Common myeloid progenitor, CD34-positive (primary cell): ENCODE measurements at regions not wholly inside any gene's neighbourhood (a gene's known extent, or its start where the extent isn't known, plus 50 kb on each side); places are given as distances from the start of the nearest gene placed in this dataset.

ENCODE experiments used
- CTCF ChIA-PET: fragments of 350-600 bp; sonication (Branson Sonifier 250); formaldehyde crosslinking; loops from one replicate; lab custom pipeline; 2021; ENCODE audit warnings: antibody characterized with exemption; lab: Charles Lee
- POLR2A ChIA-PET: fragments of 350-600 bp; sonication (Branson Sonifier 250); formaldehyde crosslinking; loops from one replicate; lab custom pipeline; 2021; ENCODE audit warnings: antibody characterized with exemption; lab: Charles Lee
- DNase-seq, 3 donors: peaks; one replicate each; pipeline versions ENCODE4 v3.0.0 to v3.0.0-alpha.2; 2013
- H3K27ac ChIP-seq, 2 experiments: 1 replicate in 1 of 2; 2 replicates in 1 of 2; pipeline ENCODE4 v1.7.0; 2013; ENCODE audit warnings: inconsistent platforms in 2 of 2, low read length in 2 of 2, mild to moderate bottlenecking in 2 of 2, low read depth in 1 of 2, moderate library complexity in 1 of 2; ENCODE audit not compliant: severe bottlenecking in 2 of 2, insufficient read depth in 1 of 2, poor library complexity in 1 of 2
- H3K27me3 ChIP-seq, 5 experiments: replicated peaks in 2 of 5; 1 replicate in 3 of 5; 2 replicates in 2 of 5; pipeline versions ENCODE4 v1.6.1 to v1.7.0; 2013; ENCODE audit warnings: low read length in 4 of 5, mild to moderate bottlenecking in 2 of 5, moderate library complexity in 2 of 5, inconsistent platforms in 1 of 5; ENCODE audit not compliant: insufficient read depth in 5 of 5, control insufficient read depth in 4 of 5
- H3K36me3 ChIP-seq, 4 experiments: 1 replicate in 2 of 4; 2 replicates in 2 of 4; pipeline versions ENCODE4 v1.6.1 to v1.7.0; 2013; ENCODE audit warnings: low read length in 3 of 4, control low read depth in 1 of 4, mild to moderate bottlenecking in 1 of 4; ENCODE audit not compliant: control insufficient read depth in 4 of 4, insufficient read depth in 4 of 4
- H3K4me1 ChIP-seq, 4 experiments: 1 replicate in 3 of 4; 2 replicates in 1 of 4; pipeline versions ENCODE4 v1.6.1 to v1.7.1; 2013; ENCODE audit warnings: low read length in 3 of 4, mild to moderate bottlenecking in 3 of 4, control low read depth in 1 of 4, inconsistent platforms in 1 of 4, moderate library complexity in 1 of 4; ENCODE audit not compliant: control insufficient read depth in 4 of 4, insufficient read depth in 4 of 4; ENCODE audit errors: control extremely low read depth in 1 of 4
- H3K4me3 ChIP-seq, 7 experiments: 1 replicate in 4 of 7; 2 replicates in 3 of 7; pipeline versions ENCODE4 v1.5.1 to v1.7.0; 2013; ENCODE audit warnings: mild to moderate bottlenecking in 7 of 7, low read length in 6 of 7, moderate library complexity in 6 of 7, inconsistent platforms in 2 of 7, low read depth in 2 of 7, control low read depth in 1 of 7; ENCODE audit not compliant: insufficient read depth in 4 of 7, control insufficient read depth in 1 of 7; ENCODE audit errors: extremely low read depth in 1 of 7
- H3K9me3 ChIP-seq, 5 experiments: 1 replicate in 4 of 5; 2 replicates in 1 of 5; pipeline versions ENCODE4 v1.6.1 to v1.7.1; 2013; ENCODE audit warnings: low read length in 4 of 5, mild to moderate bottlenecking in 2 of 5, inconsistent platforms in 1 of 5, low read depth in 1 of 5, moderate library complexity in 1 of 5; ENCODE audit not compliant: control insufficient read depth in 4 of 5, insufficient read depth in 2 of 5; ENCODE audit errors: control extremely low read depth in 1 of 5
- WGBS: methylation state at CpG from one replicate; pipeline ENCODE4 v1.1.5; 2013; ENCODE audit not compliant: insufficient coverage; 5-methylcytosine and 5-hydroxymethylcytosine counted together

DNA sequence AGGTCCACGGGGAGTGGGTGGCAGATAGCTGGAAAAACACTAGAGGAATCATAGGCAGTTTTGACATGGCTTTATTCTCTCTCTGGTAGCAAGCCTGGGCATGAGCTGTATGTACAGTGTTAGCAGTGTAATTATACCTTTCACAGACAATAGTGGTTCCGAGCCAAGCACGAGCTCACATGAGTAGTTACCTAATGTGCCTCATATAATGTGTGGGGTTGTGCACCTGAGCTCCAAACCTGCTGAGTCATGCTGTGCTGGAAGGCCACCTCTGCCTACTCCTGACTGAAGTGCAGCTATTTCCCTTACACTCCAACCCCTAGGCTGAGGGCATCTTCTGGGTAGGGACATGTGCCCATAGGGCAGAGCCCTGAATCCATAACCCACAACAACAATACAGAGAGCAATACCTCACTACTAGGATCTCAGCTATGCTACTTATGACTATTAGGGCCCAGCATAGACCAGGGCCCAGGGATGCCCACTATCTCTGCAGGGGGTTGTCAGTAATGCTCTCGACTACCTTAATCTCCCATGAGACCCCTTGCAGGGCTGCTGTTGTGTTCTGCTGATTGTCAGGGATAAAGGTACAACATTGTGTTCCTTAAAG lies 432.1 kb downstream of the DYNC2H1 start:
- peak in 2 of 3 donors; percentile 1 to 16 for DNase-seq
- peaks cover 0 to 21% (median 0%) of the 10 kb centered on the region in 5 experiments for H3K9me3 ChIP-seq
- H3K36me3 ChIP-seq: no peaks in the 10 kb centered on the region
- WGBS: 90% methylated on average over 2 of the region's 4 CpGs
- ChIA-PET CTCF (no interaction called here), POLR2A (no interaction called here)
- no peaks in the 10 kb centered on the region for H3K27me3 ChIP-seq
- H3K4me3 ChIP-seq: no peak overlapping the region
- H3K4me1 ChIP-seq: no peaks in the 10 kb centered on the region
- H3K27ac ChIP-seq: no peak overlapping the region

DNA sequence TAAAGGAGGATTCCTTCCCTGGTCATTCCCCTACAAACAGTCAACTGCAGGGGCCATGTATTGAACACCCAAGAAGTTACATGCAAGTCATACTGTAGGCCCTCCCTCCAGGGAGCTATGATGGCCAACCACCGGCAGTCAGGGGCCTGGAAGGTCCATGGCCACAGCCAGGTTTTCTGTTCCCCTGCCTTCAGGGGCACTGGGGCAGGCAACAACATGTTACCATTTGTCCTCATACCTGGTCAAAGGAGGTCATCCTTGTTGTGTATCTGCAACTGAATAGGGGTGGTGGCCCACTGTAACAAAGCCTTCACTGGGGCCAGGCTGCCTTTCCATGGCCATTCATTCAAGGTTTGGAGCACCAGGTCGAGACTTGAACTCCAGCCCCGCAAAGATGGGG lies 433.6 kb downstream of the DYNC2H1 start:
- Histone ChIP-seq H3K36me3 (no peaks in the 10 kb centered on the region), H3K9me3 (peaks cover 0 to 21% (median 0%) of the 10 kb centered on the region in 5 experiments), H3K27me3 (no peaks in the 10 kb centered on the region), H3K4me3 (no peak overlapping the region), H3K27ac (no peak overlapping the region), H3K4me1 (no peaks in the 10 kb centered on the region)
- POLR2A ChIA-PET: no interaction called here
- WGBS: 100% methylated on average over 3 of the region's 3 CpGs
- no peak for DNase-seq
- CTCF ChIA-PET: no interaction called here

DNA sequence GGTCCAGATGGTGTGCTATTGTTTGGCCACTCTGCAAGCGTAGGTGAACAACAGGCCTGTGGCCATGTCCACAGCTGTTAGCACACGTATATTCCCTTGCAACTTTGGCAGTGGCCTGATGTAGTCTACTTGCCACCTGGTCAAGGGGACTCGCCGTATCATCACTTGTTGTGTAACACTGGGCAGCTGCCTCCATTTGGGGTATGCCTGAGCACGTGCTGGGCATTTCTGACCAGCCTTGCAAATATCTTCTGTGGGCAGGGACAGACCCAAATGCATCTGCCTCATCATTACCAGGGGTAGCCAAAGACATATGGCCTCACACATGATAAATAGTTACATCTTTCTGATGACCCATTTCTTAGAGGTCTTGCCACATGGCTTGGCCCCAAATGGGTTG lies 434.2 kb downstream of the DYNC2H1 start:
- H3K36me3 ChIP-seq: no peaks in the 10 kb centered on the region
- WGBS: 100% methylated on average over 5 of the region's 5 CpGs
- CTCF ChIA-PET: no interaction called here
- no peak overlapping the region for H3K4me3 ChIP-seq
- POLR2A ChIA-PET: no interaction called here
- H3K9me3 ChIP-seq: peaks cover 0 to 21% (median 0%) of the 10 kb centered on the region in 5 experiments
- no peaks in the 10 kb centered on the region for H3K4me1 ChIP-seq
- DNase-seq: no peak
- no peaks in the 10 kb centered on the region for H3K27me3 ChIP-seq
- H3K27ac ChIP-seq: no peak overlapping the region

DNA sequence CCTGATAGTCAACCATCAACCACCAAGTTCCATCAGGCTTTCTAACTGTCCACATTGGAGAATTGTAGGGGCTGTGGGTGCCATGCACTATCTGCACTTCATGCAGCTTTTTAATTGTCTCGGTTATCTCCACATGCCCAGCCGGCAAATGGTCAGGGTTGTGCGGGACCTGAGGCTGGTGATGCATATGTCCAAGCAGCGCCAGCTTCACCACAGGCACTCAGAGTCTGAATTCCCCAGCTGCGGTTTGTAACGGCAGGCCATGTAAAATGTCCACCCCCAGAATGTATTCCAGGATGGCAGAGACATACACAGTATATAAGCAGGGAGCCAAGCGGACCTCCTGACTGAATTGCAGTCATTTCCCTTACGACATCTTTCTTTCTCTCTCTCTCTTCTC lies 435.6 kb downstream of the DYNC2H1 start:
- Histone ChIP-seq H3K4me1 (no peaks in the 10 kb centered on the region), H3K4me3 (no peak overlapping the region), H3K27me3 (no peaks in the 10 kb centered on the region), H3K27ac (no peak overlapping the region), H3K9me3 (peaks cover 0 to 21% (median 0%) of the 10 kb centered on the region in 5 experiments), H3K36me3 (no peaks in the 10 kb centered on the region)
- WGBS: 87% methylated on average over 8 of the region's 8 CpGs
- DNase-seq: no peak
- CTCF ChIA-PET: no interaction called here
- POLR2A ChIA-PET: no interaction called here

DNA sequence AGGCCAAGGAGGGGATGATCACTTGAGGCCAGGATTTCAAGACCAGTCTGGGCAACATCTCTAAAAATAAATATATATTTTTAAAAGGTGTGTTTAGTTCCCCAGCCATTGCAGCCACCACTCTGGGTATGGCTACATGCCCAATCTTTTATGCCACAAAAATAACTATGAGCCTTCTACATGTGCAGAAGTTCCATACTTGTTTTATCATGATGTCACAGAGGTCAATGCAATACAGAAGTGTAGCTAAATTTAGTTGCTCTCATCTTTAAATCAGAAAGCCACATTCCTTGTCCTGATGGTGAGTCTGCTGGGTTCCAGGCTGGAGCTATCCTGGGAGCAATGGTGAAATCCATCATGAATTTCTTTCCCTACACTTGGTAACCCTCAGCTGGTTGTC lies 436.3 kb downstream of the DYNC2H1 start:
- no peak for DNase-seq
- Histone ChIP-seq H3K9me3 (peaks cover 0 to 21% (median 0%) of the 10 kb centered on the region in 5 experiments), H3K27ac (no peak overlapping the region), H3K36me3 (no peaks in the 10 kb centered on the region), H3K4me3 (no peak overlapping the region), H3K4me1 (no peaks in the 10 kb centered on the region), H3K27me3 (no peaks in the 10 kb centered on the region)
- ChIA-PET POLR2A (no interaction called here), CTCF (no interaction called here)

DNA sequence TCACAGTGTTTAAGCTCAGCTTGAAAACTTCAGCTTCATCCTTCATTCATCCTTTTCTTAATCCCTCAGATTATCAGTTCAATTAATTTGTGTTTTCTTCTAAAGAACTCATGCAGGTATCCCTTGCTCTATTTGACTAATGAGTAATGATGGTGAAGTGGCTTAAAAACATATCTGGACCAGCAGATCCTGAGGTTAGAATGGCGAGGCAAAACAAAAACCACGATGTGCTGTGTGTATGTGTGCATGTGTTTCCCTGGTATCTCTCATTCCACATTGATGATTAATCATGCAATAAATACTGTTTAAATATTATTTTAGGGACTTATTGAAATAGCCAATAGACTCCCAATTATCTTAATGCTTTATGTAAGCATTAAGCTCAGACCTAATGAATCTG lies 437.0 kb downstream of the DYNC2H1 start:
- Histone ChIP-seq H3K4me1 (no peaks in the 10 kb centered on the region), H3K27me3 (no peaks in the 10 kb centered on the region), H3K9me3 (peaks cover 0 to 15% (median 0%) of the 10 kb centered on the region in 5 experiments), H3K36me3 (no peaks in the 10 kb centered on the region), H3K4me3 (no peak overlapping the region), H3K27ac (no peak overlapping the region)
- DNase-seq: peak in 2 of 3 donors; percentile 1 to 10
- ChIA-PET CTCF (interaction anchor here (1.1 kb wide), 1 partner anchor 63 kb away, joined by 3 read pairs; no protein-coding TSS in a partner anchor), POLR2A (no interaction called here)
- no CpG with 5 or more reads among the region's 2 CpGs for WGBS

DNA sequence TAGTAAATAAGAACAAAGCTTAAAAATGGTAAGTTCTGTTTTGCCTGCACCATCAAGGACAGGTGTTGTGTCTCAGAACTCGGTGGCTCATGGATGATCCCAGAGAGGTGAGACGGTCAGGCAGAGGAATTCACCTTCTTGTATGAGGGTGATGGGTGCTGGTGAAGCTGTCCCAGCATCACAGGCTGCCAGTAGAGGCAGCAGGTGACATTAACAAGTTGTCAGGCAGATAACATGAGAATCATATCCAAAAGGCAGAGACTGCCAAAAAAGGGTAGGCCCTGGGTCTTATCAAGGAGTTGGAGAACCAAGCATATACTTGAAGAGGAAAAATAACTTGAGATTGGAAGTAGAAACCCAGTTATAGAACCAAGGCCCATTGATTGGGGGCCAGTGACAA lies 437.8 kb downstream of the DYNC2H1 start:
- H3K9me3 ChIP-seq: peaks cover 0 to 8% (median 0%) of the 10 kb centered on the region in 5 experiments
- H3K27ac ChIP-seq: no peak overlapping the region
- H3K36me3 ChIP-seq: no peaks in the 10 kb centered on the region
- H3K4me1 ChIP-seq: no peaks in the 10 kb centered on the region
- H3K27me3 ChIP-seq: no peaks in the 10 kb centered on the region
- 100% methylated on average over 2 of the region's 2 CpGs for WGBS
- CTCF ChIA-PET: interaction anchor here (1.1 kb wide), 1 partner anchor 63 kb away, joined by 3 read pairs; no protein-coding TSS in a partner anchor
- H3K4me3 ChIP-seq: no peak overlapping the region
- DNase-seq: no peak
- POLR2A ChIA-PET: no interaction called here
